HG03039 (cell line): ENCODE measurements at regions not wholly inside any gene's neighbourhood (a gene's known extent, or its start where the extent isn't known, plus 50 kb on each side); places are given as distances from the start of the nearest gene placed in this dataset.
"Not testable (repeated sequence)": the region's sequence is repeated elsewhere in the genome, so short reads cannot be mapped to it uniquely, and the experiment has no call there.

Source experiments
- ATAC-seq: cut with Tn5 transposase; IDR thresholded peaks from one replicate; pipeline ENCODE4 v1.9.1; 2021; ENCODE audit warnings: mild to moderate bottlenecking, moderate library complexity; ENCODE audit not compliant: unreplicated experiment

DNA sequence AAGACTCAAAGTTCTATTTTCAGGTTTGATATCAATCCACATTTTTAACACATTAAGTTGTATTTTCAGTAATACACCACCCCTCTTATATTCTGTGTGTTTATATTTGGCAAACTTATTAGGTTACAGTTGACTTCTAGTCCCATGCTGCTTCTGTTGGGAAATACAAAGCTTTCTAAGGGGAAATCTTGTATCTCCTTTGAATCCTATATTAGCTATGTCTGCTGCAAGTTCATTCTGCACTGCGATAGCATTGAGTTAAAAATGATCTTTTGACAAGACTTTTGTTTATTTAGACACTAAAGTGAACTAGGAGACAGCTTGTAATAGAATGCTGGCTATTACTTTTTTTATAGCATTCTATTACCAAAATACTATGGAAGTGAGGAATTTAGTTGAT, 625.1 kb upstream of the ANKRD30A start:
- no peak for ATAC-seq

DNA sequence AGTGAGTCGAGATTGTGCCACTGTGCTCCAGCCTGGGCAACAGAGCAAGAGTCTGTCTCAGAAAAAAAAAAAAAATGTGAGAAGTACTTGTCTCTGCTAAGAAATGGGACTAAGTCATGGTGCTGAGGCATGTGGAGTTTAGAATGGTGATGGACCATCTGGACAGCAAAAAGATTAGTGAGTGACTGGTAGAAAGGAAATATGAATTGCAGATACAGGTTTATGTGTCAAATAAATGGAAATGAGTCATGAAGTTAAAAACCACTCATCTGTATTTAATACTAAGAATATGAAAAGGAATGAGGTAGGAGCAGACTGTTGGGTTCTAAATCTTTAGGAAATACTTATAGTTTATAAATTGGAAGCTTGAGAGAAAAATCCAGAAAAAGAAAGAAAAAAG, 625.7 kb upstream of the ANKRD30A start:
- ATAC-seq: no peak

DNA sequence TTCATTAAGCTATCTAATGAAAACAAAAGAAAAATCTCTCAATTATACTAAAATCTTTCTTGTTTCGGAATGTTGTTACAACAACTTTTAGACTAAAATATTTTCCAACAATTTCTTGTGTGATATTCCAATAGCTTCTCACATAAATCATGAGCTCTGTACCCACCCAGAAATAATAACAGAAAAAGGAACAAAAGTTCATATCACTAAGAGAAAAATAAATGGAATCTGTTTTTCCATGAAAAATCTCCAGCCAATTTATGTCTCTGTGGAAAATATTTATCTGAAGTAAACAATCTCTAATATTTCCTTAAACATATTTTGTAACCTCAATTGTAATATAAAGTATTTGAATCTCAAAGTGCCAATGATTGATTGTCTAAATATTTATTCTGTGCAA, 628.6 kb upstream of the ANKRD30A start:
- ATAC-seq: no peak

DNA sequence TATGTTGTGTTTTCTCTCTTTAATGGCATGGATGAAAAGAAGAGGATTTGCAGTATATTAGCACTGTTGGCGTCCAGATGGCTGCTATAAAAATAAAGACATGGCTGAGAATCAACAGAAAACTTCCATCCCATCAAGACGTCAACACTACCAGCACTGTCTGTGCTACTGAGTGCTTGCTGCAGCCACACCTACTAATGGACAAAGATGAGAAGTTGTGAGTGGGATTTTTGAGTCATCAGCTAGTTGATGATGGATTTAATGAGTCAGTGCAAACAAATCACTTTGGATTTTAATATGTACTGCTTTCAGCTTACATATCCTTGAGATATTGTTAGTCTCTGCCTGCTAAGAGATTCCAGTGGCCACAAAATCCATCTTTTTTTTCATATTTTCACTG, 631.0 kb upstream of the ANKRD30A start:
- no peak for ATAC-seq

DNA sequence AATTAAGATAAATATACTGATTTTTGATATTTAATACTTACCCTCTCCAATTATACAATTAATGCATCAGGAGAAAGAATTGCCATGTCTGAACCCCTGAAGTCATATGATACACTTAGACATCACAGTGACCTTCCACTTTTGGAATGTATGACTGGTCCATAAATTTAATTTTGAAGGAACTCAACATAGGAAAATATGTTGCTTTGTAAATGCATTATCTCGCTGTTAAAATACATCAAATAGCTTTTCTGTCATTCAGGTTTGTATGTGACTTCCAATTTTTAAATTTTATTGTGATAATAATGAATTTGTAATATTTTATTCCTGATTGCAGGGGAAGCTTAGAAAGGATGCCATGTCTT, 631.9 kb upstream of the ANKRD30A start:
- no peak for ATAC-seq

DNA sequence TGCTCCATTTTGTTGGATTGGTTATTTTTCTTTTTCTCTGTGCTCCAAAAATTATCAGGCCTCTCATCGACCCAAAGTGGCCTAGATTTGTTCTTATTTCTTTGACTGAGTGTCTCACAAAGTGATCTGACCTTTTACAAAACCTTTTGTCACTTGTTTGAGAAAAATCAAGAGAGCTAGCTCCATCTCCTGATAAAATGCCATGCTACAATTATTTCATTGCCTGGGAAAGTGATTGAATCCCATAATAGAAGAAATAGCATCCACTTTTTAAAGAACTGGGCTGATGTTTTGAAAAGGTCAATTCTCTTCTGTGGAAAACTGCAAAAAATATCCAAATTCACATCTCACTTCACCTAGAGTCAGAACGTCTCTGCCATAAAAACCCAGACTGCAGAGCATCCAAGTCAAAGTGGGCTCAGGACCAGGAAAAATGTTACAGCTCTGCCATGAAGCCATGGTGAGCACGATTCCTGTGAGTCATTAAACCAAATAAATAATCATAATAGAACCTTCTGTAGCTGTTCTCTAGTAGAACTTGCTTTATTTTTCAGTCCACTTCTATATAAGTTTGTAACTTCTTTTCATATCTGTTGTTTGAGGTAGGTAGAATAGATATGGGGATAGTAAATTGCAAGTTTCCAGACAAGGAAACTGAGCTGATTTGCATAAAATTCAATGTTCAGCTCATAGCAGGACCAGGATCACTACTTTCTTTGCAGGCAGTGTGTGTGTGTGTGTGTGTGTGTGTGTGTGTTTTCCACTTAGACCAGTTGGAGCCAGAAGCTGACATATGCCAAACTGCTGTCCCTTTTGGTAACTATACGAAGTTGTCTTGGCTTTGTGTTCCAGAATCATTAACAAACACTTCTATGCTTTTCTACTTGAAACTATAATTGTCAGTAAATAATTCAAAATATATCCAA, 632.5 kb upstream of the ANKRD30A start:
- no peak for ATAC-seq

DNA sequence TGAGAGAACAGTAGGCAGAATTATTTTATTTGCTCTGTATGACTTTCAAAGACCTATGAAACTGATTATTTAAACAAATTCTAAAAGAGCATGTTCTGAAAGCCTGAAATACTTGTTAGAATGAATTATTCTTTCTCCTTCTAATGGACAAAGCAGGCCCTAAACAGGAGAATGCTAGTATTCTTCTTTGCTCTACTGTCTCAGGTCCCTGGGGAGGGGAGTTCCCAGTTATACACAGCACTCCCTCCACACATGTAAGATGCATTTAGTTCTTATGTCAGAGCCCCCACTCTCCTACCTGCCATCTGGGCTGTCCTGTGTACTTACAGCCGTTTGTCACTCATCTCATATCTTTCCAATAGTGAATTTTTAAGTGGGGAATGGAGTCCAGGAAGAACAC, 633.5 kb upstream of the ANKRD30A start:
- no peak for ATAC-seq

DNA sequence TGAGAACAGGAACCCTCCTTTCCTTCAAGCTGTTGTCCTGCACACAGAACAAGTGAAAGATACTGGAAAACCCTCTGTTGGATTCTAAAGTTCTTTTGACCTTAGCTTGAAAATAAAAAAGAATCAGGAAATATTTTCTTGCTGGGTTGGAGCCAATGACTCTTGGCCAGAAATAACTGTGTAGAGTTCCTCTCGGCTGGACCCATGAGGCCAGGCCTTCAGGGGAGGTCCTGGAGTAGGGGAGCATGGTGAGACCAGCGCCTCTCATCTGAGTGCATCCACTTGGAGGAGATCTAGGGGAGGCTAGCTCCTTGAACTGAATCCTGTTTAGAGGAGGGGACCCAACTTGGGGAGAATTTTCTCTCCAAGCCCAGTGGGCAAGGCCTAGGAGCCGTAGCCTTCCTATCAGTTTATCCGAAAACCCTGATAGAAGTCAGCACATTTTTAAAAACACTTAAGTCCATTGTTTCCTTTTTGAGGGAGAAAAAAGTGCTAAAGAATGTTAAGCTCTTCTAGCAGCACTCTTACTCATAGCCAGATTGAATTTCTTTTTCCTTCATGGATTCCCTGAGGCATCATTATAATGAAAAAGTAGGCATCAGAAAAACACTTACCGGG, 635.7 kb upstream of the ANKRD30A start:
- ATAC-seq: no peak

DNA sequence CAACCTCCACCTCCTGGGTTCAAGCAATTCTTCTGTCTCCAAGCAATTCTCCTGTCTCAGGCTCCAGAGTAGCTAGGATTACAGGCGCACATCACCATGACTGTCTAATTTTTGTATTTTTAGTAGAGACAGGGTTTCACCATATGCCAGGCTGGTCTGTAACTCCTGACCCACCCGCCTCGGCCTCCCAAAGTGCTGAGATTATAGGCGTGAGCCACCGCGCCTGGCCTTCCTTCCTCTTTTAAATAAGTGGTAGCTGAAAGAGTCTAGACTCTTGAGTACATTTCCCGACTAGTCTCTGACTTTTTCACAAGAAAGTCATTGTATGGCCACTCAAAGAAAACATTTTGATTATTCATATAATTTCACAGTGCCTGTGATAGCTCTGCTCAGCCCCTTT, 636.2 kb upstream of the ANKRD30A start:
- no peak for ATAC-seq

DNA sequence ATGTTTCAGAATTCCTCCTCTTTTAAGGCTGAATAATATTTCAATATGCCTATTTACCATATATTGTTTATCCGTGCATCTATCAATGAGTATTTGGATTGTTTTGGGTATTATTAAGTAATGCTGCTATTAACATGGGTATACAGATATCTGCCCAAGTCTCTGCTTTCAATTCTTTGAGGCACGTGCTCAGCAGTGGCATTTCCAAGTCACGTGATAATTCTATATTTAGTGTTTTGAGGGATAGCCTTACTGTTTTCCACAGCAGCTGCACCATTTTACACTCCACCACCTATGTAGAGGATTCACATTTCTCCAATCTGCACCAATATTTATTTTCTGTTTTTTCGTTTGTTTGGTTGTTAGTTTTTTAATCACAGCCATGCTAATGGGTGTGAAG, 636.8 kb upstream of the ANKRD30A start:
- ATAC-seq: no peak

DNA sequence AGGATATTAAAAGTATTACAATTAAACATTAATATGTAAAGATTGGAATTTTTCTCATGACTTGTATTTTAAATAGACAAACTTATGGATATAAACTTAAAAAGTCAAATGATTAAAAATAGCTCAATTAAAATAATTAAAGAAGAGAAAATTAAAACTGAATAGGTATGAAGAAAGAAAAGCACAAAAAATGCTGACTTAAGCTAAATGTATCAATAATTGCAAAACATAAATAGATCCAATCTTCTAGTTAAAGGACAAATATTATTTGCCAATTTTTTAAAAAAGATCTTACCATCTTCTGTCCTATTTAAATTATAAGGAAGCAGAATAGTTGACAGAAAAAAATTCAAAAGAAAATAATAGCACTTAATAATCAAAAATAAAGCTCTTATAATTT, 646.3 kb upstream of the ANKRD30A start:
- ATAC-seq: no peak

DNA sequence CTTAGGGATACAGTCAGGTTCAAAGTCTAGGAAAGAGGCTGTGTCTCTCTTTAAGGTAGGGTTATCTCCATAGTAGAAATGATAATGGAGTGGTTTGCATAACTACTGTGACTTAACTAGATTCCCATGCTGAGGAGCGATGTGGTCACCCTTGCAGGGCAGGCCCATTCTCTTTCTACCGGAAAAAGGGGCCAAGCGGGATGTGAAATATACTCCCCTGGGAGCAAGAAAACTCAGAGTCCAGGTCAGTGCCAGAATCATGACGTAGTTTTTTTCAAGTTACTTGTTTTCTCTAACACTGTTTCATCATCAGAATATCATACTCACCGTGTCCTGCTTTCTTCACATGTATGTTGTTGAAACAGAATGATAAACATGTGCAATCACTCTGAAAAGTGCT, 649.0 kb upstream of the ANKRD30A start:
- ATAC-seq: no peak

DNA sequence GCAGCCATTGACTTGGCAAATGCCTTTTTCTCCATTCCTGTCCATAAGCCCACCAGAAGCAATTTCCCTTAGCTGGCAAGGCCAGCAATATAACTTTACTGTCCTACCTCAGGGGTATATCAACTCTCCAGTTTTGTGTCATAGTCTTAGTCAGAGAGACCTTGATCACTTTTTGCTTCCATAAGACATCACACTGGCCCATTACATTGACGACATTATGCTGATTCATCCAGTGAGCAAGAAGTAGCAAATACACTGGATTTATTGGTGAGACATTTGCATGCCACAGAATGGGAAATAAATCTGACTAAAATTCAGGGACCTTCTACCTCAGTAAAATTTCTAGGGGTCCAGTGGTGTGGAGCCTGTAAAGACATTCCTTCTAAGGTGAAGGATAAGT, 649.7 kb upstream of the ANKRD30A start:
- ATAC-seq: no peak

DNA sequence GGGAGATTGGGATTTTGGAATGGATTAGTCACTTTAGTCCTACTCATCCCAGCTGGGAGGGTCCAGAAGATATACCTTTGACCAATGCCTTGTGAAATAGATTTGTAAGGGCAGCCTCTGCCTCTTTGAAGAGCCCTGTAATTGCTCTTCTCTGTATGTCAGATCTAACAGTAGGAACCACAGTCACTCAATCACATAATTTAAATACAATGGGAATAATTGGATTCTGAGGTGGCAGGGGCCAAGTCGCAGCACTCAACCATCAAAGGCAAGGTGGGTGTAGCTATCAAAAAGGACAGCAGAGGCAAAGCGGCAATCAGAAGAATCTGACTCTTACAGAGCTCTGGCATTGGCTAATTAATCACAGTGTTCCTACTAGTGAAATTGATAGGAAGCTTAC, 650.9 kb upstream of the ANKRD30A start:
- no peak for ATAC-seq

DNA sequence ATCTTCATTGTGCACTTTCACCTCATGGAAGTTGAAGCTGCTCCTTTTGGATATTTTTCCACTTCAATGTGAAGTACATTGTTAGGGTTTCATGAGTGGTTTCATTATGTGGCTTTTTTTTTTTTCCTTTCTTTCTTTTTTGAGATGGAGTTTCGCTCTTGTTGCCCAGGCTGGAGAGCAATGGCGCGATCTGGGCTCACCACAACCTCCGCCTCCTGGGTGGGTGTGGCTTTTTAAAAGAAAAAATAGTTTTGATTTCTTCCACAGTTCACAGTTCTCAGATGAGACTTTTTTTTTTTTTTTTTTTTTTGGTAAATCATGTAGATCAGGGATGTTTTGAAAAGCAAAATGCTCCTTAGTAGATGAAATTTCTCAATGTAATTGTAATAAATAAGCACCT, 652.3 kb upstream of the ANKRD30A start:
- no peak for ATAC-seq

DNA sequence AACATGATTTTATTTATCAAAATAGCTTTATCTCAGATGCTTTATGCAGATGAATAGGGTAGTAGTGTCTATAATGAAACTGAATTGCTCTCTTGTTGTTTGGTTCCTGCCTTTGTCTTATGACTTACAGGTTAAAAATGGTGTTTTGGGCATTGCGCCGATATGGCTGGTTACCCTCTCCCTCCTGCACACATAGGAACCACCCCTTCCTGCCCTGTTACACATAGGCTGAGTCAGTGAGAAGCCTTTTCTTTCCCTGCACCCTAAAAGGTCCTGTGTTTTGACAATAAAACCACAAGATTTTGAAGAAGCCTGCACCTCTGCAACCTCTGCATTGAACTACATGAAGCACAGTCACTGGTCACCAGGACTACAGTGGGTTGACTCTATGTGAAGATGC, 655.8 kb upstream of the ANKRD30A start:
- ATAC-seq: no peak

DNA sequence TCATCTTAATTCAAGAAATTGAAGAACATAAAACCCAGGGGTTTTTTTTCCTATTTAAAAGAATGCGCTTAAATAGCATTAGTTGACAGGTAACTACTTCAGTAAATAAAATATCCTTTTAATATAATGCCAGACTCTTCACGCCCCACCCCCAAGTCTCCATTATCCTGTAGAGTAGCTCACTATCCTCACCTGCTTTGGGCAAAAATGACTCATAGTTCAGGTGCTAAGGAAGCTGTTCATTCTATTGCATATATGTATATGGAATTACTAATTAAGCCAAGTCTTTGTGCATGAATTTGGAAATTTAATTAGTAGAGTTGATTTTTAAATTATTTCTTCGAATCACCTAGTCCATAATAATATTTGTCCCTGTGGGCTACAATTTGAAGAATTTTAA, 656.8 kb upstream of the ANKRD30A start:
- ATAC-seq: no peak

DNA sequence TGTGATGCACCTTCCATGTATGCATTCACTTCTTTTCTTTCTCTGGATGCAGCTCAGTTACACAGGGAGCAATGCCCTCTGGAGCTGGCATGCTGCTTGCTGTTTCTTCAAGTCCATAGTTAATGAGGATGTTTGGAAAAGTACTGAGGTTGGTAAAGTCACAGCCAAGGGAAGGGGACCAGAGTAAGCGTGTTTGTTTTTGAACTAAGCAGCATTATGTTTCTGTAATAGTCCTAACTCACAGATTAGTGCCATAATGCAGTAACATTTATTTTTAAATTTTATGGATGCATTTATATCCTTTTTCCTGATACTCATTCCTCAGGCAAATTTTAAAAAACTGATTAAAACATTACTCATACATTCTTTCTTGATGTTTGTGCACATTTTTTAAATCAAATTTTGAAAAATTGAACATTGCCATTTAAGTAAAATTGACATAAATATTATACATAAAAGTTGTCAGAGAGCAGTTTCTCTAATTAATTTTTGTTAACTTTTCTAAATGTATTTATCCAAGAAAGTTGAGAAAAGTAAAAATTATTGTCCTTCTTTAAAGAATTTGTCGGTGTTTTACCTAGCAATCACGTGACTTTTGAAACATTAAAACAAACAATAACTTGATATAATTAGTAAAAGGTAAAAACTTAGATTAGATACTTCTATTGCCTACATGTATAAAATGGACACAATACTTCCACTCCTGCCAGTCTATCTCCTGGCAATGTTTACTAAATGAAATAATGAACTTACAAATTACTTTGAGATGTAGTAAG, 659.6 kb upstream of the ANKRD30A start:
- ATAC-seq: no peak

DNA sequence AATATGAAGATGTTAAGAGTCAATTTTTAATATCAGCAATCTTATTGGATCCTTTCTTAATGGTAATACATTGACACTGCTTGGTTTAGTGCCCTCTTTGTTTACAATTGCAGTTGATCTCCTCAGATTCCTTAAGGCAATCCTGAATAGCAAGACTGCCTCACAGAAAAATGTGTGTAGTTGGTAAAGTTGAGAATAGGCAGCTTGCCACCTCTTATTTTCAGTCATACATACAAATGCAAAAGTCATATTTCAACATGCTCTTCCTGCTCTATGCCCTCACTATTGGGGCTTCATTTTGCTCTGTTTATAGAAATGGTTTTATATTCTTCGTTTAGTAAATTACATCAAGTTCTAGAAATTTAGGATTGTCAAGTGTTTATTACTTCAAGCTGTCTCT, 661.1 kb upstream of the ANKRD30A start:
- no peak for ATAC-seq

DNA sequence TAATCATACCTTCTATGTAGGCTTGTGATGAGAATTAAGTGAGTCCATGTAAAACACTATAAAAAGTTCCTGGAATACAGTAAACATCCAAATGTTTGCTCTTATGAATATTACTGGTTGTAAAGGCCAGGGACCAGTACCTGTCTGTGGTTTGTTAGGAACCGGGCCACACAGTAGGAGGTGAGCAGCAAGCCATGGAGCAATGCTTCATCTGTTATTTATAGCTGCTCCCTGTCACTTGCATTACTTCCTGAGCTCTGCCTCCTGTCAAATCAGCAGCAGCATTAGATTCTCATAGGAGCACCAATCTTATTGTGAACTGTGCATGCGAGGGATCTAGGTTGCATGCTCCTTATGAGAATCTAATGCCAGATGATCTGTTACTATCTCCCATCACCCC, 662.0 kb upstream of the ANKRD30A start:
- no peak for ATAC-seq

DNA sequence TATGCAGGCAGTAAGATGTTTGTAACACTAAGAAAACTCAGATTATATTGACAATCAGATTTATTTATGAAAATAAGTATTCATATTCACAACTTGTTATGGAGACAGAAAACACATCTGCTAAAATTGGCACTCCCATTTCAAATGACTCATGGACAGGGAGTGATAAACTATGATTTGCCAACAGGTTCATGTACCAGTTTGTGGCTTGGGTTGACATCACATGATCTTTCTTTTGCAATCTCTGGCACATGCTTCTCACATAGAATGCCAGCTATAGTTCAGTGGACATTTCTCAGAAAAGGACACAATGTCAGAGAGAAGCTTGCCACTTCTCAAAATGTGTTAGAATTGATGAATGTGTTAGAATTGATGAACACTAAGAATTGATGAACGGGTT, 663.2 kb upstream of the ANKRD30A start:
- ATAC-seq: no peak

DNA sequence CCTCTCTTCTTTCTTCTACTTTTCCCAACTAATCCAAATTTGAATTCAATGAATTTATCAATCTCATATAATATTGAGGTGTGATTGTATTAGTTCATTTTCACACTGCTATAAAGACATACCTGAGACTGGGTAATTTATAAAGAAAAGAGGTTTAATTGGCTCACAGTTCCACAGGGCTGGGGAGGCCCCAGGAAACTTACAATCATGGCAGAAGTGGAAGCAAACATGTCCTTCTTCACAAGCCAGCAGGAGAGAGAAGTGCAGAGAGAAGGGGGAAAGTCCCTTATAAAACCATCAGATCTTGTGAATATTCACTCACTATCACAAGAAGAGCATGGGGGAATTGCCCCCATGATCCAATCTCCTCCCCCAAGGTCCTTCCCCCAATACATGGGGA, 667.0 kb upstream of the ANKRD30A start:
- ATAC-seq: not testable (repeated sequence)
